ENCODE measurements at regions not wholly inside any gene's neighbourhood (a gene's known extent, or its start where the extent isn't known, plus 50 kb on each side); places are given as distances from the start of the nearest gene placed in this dataset.

DNA sequence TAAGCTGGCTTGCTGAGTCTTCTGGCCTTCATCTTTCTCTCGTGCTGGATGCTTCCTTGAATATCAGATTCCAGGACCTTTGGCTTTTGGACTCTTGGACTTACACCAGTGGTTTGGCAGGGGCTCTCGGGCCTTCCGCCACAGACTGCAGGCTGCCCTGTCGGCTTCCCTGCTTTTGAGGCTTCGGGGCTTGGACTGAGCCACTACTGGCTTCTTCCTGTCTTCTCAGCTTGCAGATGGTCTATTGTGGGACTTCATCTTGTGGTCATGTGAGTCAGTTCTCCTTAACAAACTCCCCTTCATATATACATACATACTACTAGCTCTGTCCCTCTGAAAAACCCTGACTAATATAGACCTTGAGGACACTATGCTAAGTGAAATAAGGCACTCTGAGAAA, 78.3 kb upstream of the SSBP2 start:
- TF ChIP-seq, protein P1, sequence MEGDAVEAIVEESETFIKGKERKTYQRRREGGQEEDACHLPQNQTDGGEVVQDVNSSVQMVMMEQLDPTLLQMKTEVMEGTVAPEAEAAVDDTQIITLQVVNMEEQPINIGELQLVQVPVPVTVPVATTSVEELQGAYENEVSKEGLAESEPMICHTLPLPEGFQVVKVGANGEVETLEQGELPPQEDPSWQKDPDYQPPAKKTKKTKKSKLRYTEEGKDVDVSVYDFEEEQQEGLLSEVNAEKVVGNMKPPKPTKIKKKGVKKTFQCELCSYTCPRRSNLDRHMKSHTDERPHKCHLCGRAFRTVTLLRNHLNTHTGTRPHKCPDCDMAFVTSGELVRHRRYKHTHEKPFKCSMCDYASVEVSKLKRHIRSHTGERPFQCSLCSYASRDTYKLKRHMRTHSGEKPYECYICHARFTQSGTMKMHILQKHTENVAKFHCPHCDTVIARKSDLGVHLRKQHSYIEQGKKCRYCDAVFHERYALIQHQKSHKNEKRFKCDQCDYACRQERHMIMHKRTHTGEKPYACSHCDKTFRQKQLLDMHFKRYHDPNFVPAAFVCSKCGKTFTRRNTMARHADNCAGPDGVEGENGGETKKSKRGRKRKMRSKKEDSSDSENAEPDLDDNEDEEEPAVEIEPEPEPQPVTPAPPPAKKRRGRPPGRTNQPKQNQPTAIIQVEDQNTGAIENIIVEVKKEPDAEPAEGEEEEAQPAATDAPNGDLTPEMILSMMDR (IDR thresholded peaks at IDR 0.05): no peak
- TF ChIP-seq POLR2A (IDR thresholded peaks at IDR 0.05): no peak
- TF ChIP-seq POLR2AphosphoS5 (IDR thresholded peaks at IDR 0.05): no peak
